Activated CD8-positive, alpha-beta T cell treated with anti-CD3 and anti-CD28 coated beads for 36 hours (primary cell): ENCODE measurements at regions not wholly inside any gene's neighbourhood (a gene's known extent, or its start where the extent isn't known, plus 50 kb on each side); places are given as distances from the start of the nearest gene placed in this dataset.

Experiments used
- ATAC-seq: fragments of 200-7000 bp; cut with Tn5 transposase; one replicate; pipeline ENCODE4 v1.10.0; 2021; ENCODE audit warnings: mild to moderate bottlenecking, moderate library complexity
- CTCF ChIA-PET: fragments of 350-600 bp; sonication (Branson Sonifier 250); formaldehyde crosslinking; loops from one replicate; lab custom pipeline; 2021; ENCODE audit warnings: antibody characterized with exemption; lab: Charles Lee
- POLR2A ChIA-PET: fragments of 350-600 bp; sonication (Branson Sonifier 250); formaldehyde crosslinking; loops from one replicate; lab custom pipeline; 2021; ENCODE audit warnings: antibody characterized with exemption; lab: Charles Lee
- DNase-seq: peaks from one replicate; pipeline ENCODE4 v3.0.0-alpha.2; 2020
- H3K27ac Mint-ChIP-seq: one replicate; pipeline ENCODE4 v1.8.0; 2021; ENCODE audit warnings: mild to moderate bottlenecking, mixed read lengths
- H3K27me3 Mint-ChIP-seq: one replicate; pipeline ENCODE4 v1.8.0; 2021; ENCODE audit warnings: mixed read lengths
- H3K36me3 Mint-ChIP-seq: one replicate; pipeline ENCODE4 v1.8.0; 2021; ENCODE audit warnings: low read depth, mixed read lengths
- H3K4me1 Mint-ChIP-seq: one replicate; pipeline ENCODE4 v1.8.0; 2021; ENCODE audit warnings: low read depth, mixed read lengths
- H3K4me3 Mint-ChIP-seq: one replicate; pipeline ENCODE4 v1.8.0; 2021; ENCODE audit warnings: mild to moderate bottlenecking, moderate library complexity, mixed read lengths
- H3K9me3 Mint-ChIP-seq: one replicate; pipeline ENCODE4 v1.8.0; 2021; ENCODE audit warnings: mixed read lengths
- CTCF ChIP-seq: fragments of 200-600 bp; IDR thresholded peaks from one replicate; pipeline ENCODE4 v1.8.0; 2022; ENCODE audit warnings: antibody characterized with exemption, mild to moderate bottlenecking
- intact Hi-C: fragments of 100-400 bp; cut with micrococcal nuclease; formaldehyde crosslinking; loops from one replicate; pipeline ENCODE4 v1.10.0; 2022

GRCh38 chrX:130990723-130991122 lies 67.4 kb upstream of the ARHGAP36 start:
- Mint-ChIP-seq H3K27ac (no peak overlapping the region), H3K36me3 (no peaks in the 10 kb centered on the region), H3K27me3 (peaks cover 6% of the 10 kb centered on the region), H3K4me1 (no peaks in the 10 kb centered on the region), H3K9me3 (no peaks in the 10 kb centered on the region), H3K4me3 (no peak overlapping the region)
- CTCF ChIA-PET = no interaction called here
- TF ChIP-seq CTCF = no peak
- POLR2A ChIA-PET = no interaction called here
- ATAC-seq (no peak), DNase-seq (no peak)
- intact Hi-C loops = no loop called here

GRCh38 chrX:130994671-130995070 lies 63.5 kb upstream of the ARHGAP36 start:
- DNase-seq (peak; percentile 45), ATAC-seq (no peak)
- intact Hi-C loops = no loop called here
- ChIA-PET POLR2A (no interaction called here), CTCF (interaction anchor here (0.7 to 0.8 kb wide), 3 partner anchors 18 to 682 kb away, joined by 3 to 5 read pairs (median 3); no protein-coding TSS in a partner anchor)
- Mint-ChIP-seq H3K4me1 (no peaks in the 10 kb centered on the region), H3K9me3 (no peaks in the 10 kb centered on the region), H3K4me3 (no peak overlapping the region), H3K36me3 (no peaks in the 10 kb centered on the region), H3K27ac (no peak overlapping the region), H3K27me3 (peaks cover 6% of the 10 kb centered on the region)
- TF ChIP-seq CTCF = peak; percentile 51

GRCh38 chrX:130995439-130995838 lies 62.7 kb upstream of the ARHGAP36 start:
- ChIA-PET POLR2A (no interaction called here), CTCF (interaction anchor here (0.8 to 1.4 kb wide), 3 partner anchors 17 to 682 kb away, joined by 3 to 4 read pairs (median 3); no protein-coding TSS in a partner anchor)
- ATAC-seq (no peak), DNase-seq (no peak)
- Mint-ChIP-seq H3K27me3 (peaks cover 3% of the 10 kb centered on the region), H3K9me3 (no peaks in the 10 kb centered on the region), H3K4me3 (no peak overlapping the region), H3K4me1 (no peaks in the 10 kb centered on the region), H3K27ac (no peak overlapping the region), H3K36me3 (no peaks in the 10 kb centered on the region)
- intact Hi-C loops = no loop called here
- TF ChIP-seq CTCF = no peak

- ATAC-seq (no peak), DNase-seq (no peak)
- Mint-ChIP-seq H3K4me1 (no peaks in the 10 kb centered on the region), H3K9me3 (no peaks in the 10 kb centered on the region), H3K36me3 (no peaks in the 10 kb centered on the region), H3K27ac (no peak overlapping the region), H3K27me3 (peaks cover 3% of the 10 kb centered on the region), H3K4me3 (no peak overlapping the region)
- intact Hi-C loops = no loop called here
- POLR2A ChIA-PET = no interaction called here
- CTCF ChIA-PET = no interaction called here
- no peak for TF ChIP-seq CTCF
Measured at GRCh38 chrX:130997314-130997713, 60.8 kb upstream of the ARHGAP36 start.

- H3K9me3 Mint-ChIP-seq = no peaks in the 10 kb centered on the region
- TF ChIP-seq CTCF = no peak
- H3K27ac Mint-ChIP-seq = no peak overlapping the region
- ATAC-seq (no peak), DNase-seq (no peak)
- H3K27me3 Mint-ChIP-seq = no peaks in the 10 kb centered on the region
- no peak overlapping the region for H3K4me3 Mint-ChIP-seq
- POLR2A ChIA-PET = no interaction called here
- intact Hi-C loops = no loop called here
- H3K4me1 Mint-ChIP-seq = no peaks in the 10 kb centered on the region
- CTCF ChIA-PET = no interaction called here
- H3K36me3 Mint-ChIP-seq = no peaks in the 10 kb centered on the region
Measured at GRCh38 chrX:130999360-130999759, 58.8 kb upstream of the ARHGAP36 start.
